ENCODE measurements at regions not wholly inside any gene's neighbourhood (a gene's known extent, or its start where the extent isn't known, plus 50 kb on each side); places are given as distances from the start of the nearest gene placed in this dataset.

DNA sequence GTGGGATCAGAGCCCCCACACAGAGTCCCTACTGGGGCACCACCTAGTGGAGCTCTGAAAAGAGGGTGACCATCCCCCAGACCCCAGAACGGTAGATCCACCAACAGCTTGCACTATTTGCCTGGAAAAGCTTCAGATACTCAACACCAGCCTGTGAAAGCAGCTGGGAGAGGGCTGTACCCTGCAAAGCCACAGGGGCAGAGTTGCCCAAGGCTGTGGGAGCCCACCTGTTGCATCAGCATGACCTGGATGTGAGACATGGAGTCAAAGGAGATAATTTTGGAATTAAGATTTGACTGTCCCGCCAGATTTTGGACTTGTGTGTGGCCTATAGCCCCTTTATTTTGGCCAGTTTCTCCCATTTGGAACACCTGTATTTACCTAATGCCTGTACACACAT, 260.4 kb downstream of the TBX18 start:
- H3K27me3 ChIP-seq: no peaks in the 10 kb centered on the region
- H3K9me3 ChIP-seq: peaks cover 0 to 30% (median 0%) of the 10 kb centered on the region in 4 donors
- H3K4me1 ChIP-seq: no peaks in the 10 kb centered on the region
- no peak overlapping the region for H3K27ac ChIP-seq
- H3K4me3 ChIP-seq: no peak overlapping the region
- intact Hi-C loops (cut with DNase I; ENCODE audit: low total_unique reads): no loop called here
- TF ChIP-seq EP300 (IDR thresholded peaks at IDR 0.05) (no peak), POLR2A (IDR thresholded peaks at IDR 0.05) (no peak), CTCF (IDR thresholded peaks at IDR 0.05) (no peak), POLR2AphosphoS5 (IDR thresholded peaks at IDR 0.05) (no peak)
- WGBS, 5 donors: 66 to 88% (median 85%) methylated on average over 2 of the region's 2 CpGs
- H3K36me3 ChIP-seq: no peaks in the 10 kb centered on the region
- DNase-seq: no peak

DNA sequence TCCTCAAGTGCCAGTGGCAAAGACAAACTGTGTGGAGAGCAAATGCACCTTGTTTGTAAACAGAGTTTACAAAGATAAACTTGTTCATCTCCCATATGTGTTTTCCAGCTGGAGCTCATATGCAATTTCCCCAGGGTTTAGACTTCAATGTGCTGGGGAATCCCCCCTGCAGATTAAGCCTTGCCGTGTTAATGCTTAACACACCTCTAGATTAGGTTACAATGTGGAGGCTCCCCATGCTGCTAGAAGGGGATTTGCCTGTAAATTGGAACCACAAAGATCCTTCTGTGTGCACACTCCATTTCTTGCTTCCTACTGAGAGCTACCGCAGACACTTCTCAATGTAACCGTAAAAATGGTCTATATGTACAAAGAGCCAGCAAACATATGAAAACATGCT, 263.1 kb downstream of the TBX18 start:
- WGBS, 5 donors: 46 to 68% (median 58%) methylated on average over 3 of the region's 3 CpGs
- TF ChIP-seq POLR2AphosphoS5 (IDR thresholded peaks at IDR 0.05) (no peak), EP300 (IDR thresholded peaks at IDR 0.05) (no peak)
- no peak overlapping the region for H3K4me3 ChIP-seq

GRCh38 chr6:84500726-84501125, 263.7 kb downstream of the TBX18 start:
- no peak for TF ChIP-seq CTCF (IDR thresholded peaks at IDR 0.05)
- no peak for TF ChIP-seq POLR2AphosphoS5 (IDR thresholded peaks at IDR 0.05)
- TF ChIP-seq POLR2A (IDR thresholded peaks at IDR 0.05): no peak
- no peak for TF ChIP-seq EP300 (IDR thresholded peaks at IDR 0.05)
- Histone ChIP-seq H3K4me1 (no peaks in the 10 kb centered on the region), H3K27me3 (no peaks in the 10 kb centered on the region), H3K9me3 (peaks cover 0 to 21% (median 0%) of the 10 kb centered on the region in 4 donors), H3K27ac (no peak overlapping the region), H3K4me3 (no peak overlapping the region), H3K36me3 (no peaks in the 10 kb centered on the region)
- WGBS, 5 donors: 64 to 74% (median 67%) methylated on average over 3 of the region's 3 CpGs
- intact Hi-C loops (cut with DNase I; ENCODE audit: low total_unique reads): no loop called here
- DNase-seq: no peak

More for the DNA sequence above, 263.1 kb downstream of the TBX18 start:
- Histone ChIP-seq H3K27ac (no peak overlapping the region), H3K36me3 (no peaks in the 10 kb centered on the region), H3K4me1 (no peaks in the 10 kb centered on the region), H3K27me3 (no peaks in the 10 kb centered on the region), H3K9me3 (peaks cover 0 to 26% (median 0%) of the 10 kb centered on the region in 4 donors)
- DNase-seq: no peak
- intact Hi-C loops (cut with DNase I; ENCODE audit: low total_unique reads): no loop called here

- WGBS, 5 donors: 49 to 80% (median 64%) methylated on average over 2 of the region's 2 CpGs
- no peaks in the 10 kb centered on the region for H3K27me3 ChIP-seq
- H3K4me1 ChIP-seq: no peaks in the 10 kb centered on the region
- no peaks in the 10 kb centered on the region for H3K36me3 ChIP-seq
- TF ChIP-seq POLR2A (IDR thresholded peaks at IDR 0.05) (no peak), CTCF (IDR thresholded peaks at IDR 0.05) (no peak), POLR2AphosphoS5 (IDR thresholded peaks at IDR 0.05) (no peak), EP300 (IDR thresholded peaks at IDR 0.05) (no peak)
- intact Hi-C loops (cut with DNase I; ENCODE audit: low total_unique reads): no loop called here
- peaks cover 0 to 18% (median 0%) of the 10 kb centered on the region in 4 donors for H3K9me3 ChIP-seq
- DNase-seq: no peak
- no peak overlapping the region for H3K27ac ChIP-seq
- H3K4me3 ChIP-seq: no peak overlapping the region
Measured at GRCh38 chr6:84498905-84499304, 265.5 kb downstream of the TBX18 start.

DNA sequence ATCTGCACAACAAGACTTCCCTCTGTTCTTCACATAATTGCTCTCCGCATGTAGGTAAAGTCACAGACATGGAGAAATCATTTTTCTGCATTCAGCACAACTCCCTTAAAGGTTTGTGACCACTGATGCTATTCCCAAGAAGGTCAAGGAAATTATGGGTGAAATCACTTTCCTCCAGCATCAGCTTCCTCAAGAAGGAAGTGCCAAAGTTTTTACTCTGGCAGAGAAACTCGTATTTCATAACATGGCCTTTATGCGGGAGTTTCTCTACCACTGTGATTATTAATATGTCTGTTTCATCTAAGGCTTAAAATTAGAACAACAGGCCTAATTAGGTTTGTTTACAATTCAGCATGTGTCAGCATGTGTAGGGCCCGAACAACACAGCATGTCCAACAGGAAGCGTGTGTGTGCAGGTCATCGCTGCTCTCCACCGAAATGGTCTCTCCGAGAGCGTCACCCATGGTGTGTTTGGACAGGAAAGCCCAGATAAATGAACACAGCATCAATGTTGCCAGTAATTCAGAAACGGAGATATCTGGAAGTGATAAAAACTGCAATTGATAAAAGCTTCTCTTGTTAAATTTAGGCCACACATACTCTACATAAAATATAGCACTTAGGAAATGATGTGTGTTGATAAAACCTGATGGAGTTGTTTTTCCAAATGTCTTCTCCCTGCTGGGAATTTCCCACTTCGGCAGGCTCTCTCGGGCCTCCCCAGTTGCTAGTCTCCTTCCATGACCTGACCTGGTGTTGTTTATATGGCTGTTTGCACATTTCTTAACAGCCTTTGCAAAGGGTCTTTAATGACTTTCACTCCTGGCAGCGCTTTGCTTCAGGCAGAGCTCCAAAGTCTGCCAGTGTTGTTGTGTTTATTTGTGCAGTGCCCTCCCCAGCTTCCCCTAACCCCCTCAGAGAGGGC, 265.1 kb upstream of the CEP162 start:
- intact Hi-C loops (cut with DNase I; ENCODE audit: low total_unique reads): no loop called here
- H3K4me1 ChIP-seq: no peaks in the 10 kb centered on the region
- H3K27me3 ChIP-seq: no peaks in the 10 kb centered on the region
- H3K27ac ChIP-seq: no peak overlapping the region
- WGBS, 5 donors: 55 to 60% (median 57%) methylated on average over 13 of the region's 13 CpGs
- TF ChIP-seq POLR2AphosphoS5 (IDR thresholded peaks at IDR 0.05): no peak
- TF ChIP-seq CTCF (IDR thresholded peaks at IDR 0.05): no peak
- TF ChIP-seq EP300 (IDR thresholded peaks at IDR 0.05): no peak
- TF ChIP-seq POLR2A (IDR thresholded peaks at IDR 0.05): no peak
- no peaks in the 10 kb centered on the region for H3K36me3 ChIP-seq
- peaks cover 0 to 9% (median 4%) of the 10 kb centered on the region in 4 donors for H3K9me3 ChIP-seq
- no peak for DNase-seq
- no peak overlapping the region for H3K4me3 ChIP-seq

All from stomach (tissue), 8 donors.